Epithelial cell of esophagus (primary cell): ENCODE measurements at regions not wholly inside any gene's neighbourhood (a gene's known extent, or its start where the extent isn't known, plus 50 kb on each side); places are given as distances from the start of the nearest gene placed in this dataset.

Experiments
- DNase-seq: peaks from one replicate; pipeline ENCODE4 v3.0.0; 2010; ENCODE audit warnings: low read depth
- H3K4me3 ChIP-seq: 2 replicates; pipeline ENCODE4 v1.5.1; 2011; ENCODE audit warnings: mild to moderate bottlenecking, low read length, control low read depth
- CTCF ChIP-seq: IDR thresholded peaks from 2 replicates; pipeline ENCODE4 v1.5.1; 2011; ENCODE audit warnings: low read depth, mild to moderate bottlenecking, low read length, control low read depth, inconsistent platforms; ENCODE audit not compliant: insufficient read depth; ENCODE audit errors: missing control alignments

GRCh38 chr20:57086066-57086465 is 180.4 kb downstream of the BMP7 start:
- no peak for DNase-seq
- TF ChIP-seq CTCF: no peak
- H3K4me3 ChIP-seq: no peak overlapping the region

- peak; percentile 2 for DNase-seq
- TF ChIP-seq CTCF: peak; percentile 5
- H3K4me3 ChIP-seq: no peak overlapping the region
Measured at GRCh38 chr20:57087102-57087501, 179.3 kb downstream of the BMP7 start.

- no peak overlapping the region for H3K4me3 ChIP-seq
- DNase-seq: no peak
- TF ChIP-seq CTCF: no peak
Measured at GRCh38 chr20:57087705-57088104, 178.7 kb downstream of the BMP7 start.

- no peak overlapping the region for H3K4me3 ChIP-seq
- no peak for TF ChIP-seq CTCF
- no peak for DNase-seq
Measured at GRCh38 chr20:57088436-57088835, 178.0 kb downstream of the BMP7 start.

GRCh38 chr20:57089699-57090144 is 176.7 kb downstream of the BMP7 start:
- no peak overlapping the region for H3K4me3 ChIP-seq
- TF ChIP-seq CTCF: peak; percentile 93
- DNase-seq: peak; percentile 57

- no peak overlapping the region for H3K4me3 ChIP-seq
- DNase-seq: no peak
- TF ChIP-seq CTCF: no peak
Measured at GRCh38 chr20:57090590-57091560, 175.6 kb downstream of the BMP7 start.
